Right lobe of liver (tissue), 4 donors: ENCODE measurements at regions not wholly inside any gene's neighbourhood (a gene's known extent, or its start where the extent isn't known, plus 50 kb on each side); places are given as distances from the start of the nearest gene placed in this dataset.

Source experiments
- POLR2A ChIP-seq: fragments of 450-650 bp; IDR thresholded peaks from one replicate; pipeline ENCODE4 v1.6.1; 2017; ENCODE audit warnings: antibody characterized with exemption, mild to moderate bottlenecking
- TF ChIP-seq, protein P1 (sequence below), 4 donors: fragments of 200-600 bp in 3 of 4; fragments of 450-650 bp in 1 of 4; IDR thresholded peaks; one replicate each; pipeline versions ENCODE4 v1.5.1 to v1.8.0; 2016 to 2022; ENCODE audit warnings: antibody characterized with exemption in 4 of 4, mild to moderate bottlenecking in 2 of 4
- donor health status: DM: no; HTN: no; CAD: no.
- donor health status: DM: no; HTN: no; CAD: no.
- donor health status: DM: no; HTN: yes; CAD: no.

DNA sequence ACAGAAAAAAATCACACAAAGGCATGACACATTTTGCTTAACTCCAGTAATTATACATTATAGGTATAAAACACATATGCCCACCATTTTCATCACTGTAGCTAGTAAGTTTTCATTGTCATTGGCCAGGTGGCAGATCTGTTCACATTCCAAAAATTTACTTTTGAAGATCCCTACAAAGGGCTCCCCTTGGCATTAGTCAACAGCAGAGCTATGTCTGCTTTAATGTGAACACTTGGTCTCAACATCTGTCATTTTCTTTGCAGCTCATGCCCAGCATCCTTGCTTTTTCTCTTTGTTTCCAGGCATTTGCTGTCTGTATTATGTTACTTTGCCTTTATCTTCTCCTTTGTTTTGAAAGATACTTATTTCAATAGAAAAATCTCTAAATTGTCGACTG, 519.1 kb upstream of the FOXG1 start:
- TF ChIP-seq, protein P1, sequence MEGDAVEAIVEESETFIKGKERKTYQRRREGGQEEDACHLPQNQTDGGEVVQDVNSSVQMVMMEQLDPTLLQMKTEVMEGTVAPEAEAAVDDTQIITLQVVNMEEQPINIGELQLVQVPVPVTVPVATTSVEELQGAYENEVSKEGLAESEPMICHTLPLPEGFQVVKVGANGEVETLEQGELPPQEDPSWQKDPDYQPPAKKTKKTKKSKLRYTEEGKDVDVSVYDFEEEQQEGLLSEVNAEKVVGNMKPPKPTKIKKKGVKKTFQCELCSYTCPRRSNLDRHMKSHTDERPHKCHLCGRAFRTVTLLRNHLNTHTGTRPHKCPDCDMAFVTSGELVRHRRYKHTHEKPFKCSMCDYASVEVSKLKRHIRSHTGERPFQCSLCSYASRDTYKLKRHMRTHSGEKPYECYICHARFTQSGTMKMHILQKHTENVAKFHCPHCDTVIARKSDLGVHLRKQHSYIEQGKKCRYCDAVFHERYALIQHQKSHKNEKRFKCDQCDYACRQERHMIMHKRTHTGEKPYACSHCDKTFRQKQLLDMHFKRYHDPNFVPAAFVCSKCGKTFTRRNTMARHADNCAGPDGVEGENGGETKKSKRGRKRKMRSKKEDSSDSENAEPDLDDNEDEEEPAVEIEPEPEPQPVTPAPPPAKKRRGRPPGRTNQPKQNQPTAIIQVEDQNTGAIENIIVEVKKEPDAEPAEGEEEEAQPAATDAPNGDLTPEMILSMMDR (IDR thresholded peaks at IDR 0.05) = no peak
- TF ChIP-seq POLR2A = no peak
